SK-N-DZ (cell line): ENCODE measurements at regions not wholly inside any gene's neighbourhood (a gene's known extent, or its start where the extent isn't known, plus 50 kb on each side); places are given as distances from the start of the nearest gene placed in this dataset.

ENCODE experiments used
- DNase-seq: peaks from one replicate; pipeline ENCODE4 v3.0.0-alpha.2; 2015; ENCODE audit warnings: low spot score
- small RNA-seq, 2 experiments: library from RNA; depleted of rRNA; stranded (forward); fragments of <200 nt; gene quantifications; one replicate each; pipeline ENCODE3, GENCODE V24; 2014

DNA sequence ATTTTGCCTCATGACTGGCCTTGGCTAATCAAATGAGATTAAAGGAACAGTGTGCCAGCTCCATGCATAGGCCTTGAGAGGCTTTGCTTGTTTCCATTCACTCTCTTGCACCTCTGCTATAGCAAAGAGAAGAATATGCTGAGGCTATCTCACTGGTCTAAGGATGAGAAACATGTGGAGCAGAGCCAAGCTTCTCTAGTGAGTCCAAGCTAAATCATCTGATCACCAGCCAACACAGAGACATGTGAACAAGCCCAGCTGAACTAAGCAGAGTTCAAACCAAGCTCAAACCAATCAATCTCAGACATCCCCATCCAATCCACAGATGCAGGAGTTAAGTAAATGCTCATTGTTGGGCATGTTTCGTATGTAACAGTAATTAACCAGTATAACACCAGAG, 69.4 kb upstream of the API5 start:
- no peak for DNase-seq

GRCh38 chr11:43243927-43244326, 67.9 kb upstream of the API5 start:
- no peak for DNase-seq

- no peak for DNase-seq
Observed at GRCh38 chr11:43245466-43245865, 66.3 kb upstream of the API5 start.

GRCh38 chr11:43250309-43250708, 61.5 kb upstream of the API5 start:
- DNase-seq: no peak

DNA sequence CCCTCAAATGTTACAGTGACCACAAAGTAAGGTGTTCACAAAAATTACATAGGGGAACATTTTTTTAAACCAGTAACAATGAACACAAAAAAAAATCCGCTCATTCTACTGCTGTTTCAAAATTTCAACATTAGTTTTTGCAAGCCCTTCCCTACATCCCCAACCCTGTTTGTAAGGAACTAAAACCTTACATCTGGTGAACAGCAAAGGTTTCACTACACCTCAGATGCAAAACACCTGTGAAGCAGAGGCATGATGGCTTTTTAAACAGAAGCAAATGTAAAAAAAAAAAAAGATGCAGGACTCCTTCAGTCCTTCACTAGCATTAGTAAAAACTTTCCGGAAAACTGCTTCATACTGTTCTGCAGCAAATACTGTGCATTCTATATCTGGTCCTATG, 50.0 kb upstream of the API5 start:
- DNase-seq: no peak

Small RNA genes in the stretch of these regions (small RNA-seq; reads per million reads assigned to genes)
- 0 reads per million in 2 experiments for gene AC021006.3
- gene AC109810.1: 0 reads per million in 2 experiments
